ENCODE measurements at regions not wholly inside any gene's neighbourhood (a gene's known extent, or its start where the extent isn't known, plus 50 kb on each side); places are given as distances from the start of the nearest gene placed in this dataset.

- TF ChIP-seq, protein P1, sequence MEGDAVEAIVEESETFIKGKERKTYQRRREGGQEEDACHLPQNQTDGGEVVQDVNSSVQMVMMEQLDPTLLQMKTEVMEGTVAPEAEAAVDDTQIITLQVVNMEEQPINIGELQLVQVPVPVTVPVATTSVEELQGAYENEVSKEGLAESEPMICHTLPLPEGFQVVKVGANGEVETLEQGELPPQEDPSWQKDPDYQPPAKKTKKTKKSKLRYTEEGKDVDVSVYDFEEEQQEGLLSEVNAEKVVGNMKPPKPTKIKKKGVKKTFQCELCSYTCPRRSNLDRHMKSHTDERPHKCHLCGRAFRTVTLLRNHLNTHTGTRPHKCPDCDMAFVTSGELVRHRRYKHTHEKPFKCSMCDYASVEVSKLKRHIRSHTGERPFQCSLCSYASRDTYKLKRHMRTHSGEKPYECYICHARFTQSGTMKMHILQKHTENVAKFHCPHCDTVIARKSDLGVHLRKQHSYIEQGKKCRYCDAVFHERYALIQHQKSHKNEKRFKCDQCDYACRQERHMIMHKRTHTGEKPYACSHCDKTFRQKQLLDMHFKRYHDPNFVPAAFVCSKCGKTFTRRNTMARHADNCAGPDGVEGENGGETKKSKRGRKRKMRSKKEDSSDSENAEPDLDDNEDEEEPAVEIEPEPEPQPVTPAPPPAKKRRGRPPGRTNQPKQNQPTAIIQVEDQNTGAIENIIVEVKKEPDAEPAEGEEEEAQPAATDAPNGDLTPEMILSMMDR (IDR thresholded peaks at IDR 0.05): no peak
- TF ChIP-seq REST (IDR thresholded peaks at IDR 0.05; ENCODE audit: insufficient read depth in 1 of 2, low read depth in 2 of 2, low read length in 1 of 2) (no peak), POLR2AphosphoS5 (IDR thresholded peaks at IDR 0.05; ENCODE audit: low read depth, low read length) (no peak)
Observed at GRCh38 chr15:99450896-99451358, 114.9 kb upstream of the MEF2A start.
